BLaER1 (cell line): ENCODE measurements at regions not wholly inside any gene's neighbourhood (a gene's known extent, or its start where the extent isn't known, plus 50 kb on each side); places are given as distances from the start of the nearest gene placed in this dataset.

Experiments
- H3K27ac ChIP-seq: shearing (Covaris generic); formaldehyde crosslinking; 2 replicates; pipeline ENCODE4 v1.8.1; 2022
- H3K27me3 ChIP-seq: shearing (Covaris generic); formaldehyde crosslinking; 2 replicates; pipeline ENCODE4 v1.8.1; 2022
- H3K36me3 ChIP-seq: shearing (Covaris generic); formaldehyde crosslinking; 2 replicates; pipeline ENCODE4 v1.8.1; 2022
- H3K4me1 ChIP-seq: shearing (Covaris generic); formaldehyde crosslinking; 2 replicates; pipeline ENCODE4 v1.8.1; 2022
- H3K4me2 ChIP-seq: shearing (Covaris generic); formaldehyde crosslinking; 2 replicates; pipeline ENCODE4 v1.8.1; 2022
- H3K4me3 ChIP-seq: shearing (Covaris generic); formaldehyde crosslinking; 2 replicates; pipeline ENCODE4 v1.8.1; 2022
- H3K9ac ChIP-seq: shearing (Covaris generic); formaldehyde crosslinking; 2 replicates; pipeline ENCODE4 v1.8.1; 2022
- H3K9me3 ChIP-seq: shearing (Covaris generic); formaldehyde crosslinking; 2 replicates; pipeline ENCODE4 v1.8.1; 2022
- H4K20me1 ChIP-seq: shearing (Covaris generic); formaldehyde crosslinking; 2 replicates; pipeline ENCODE4 v1.8.1; 2022
- Cebpa-rat ChIP-seq: shearing (Covaris generic); IDR thresholded peaks from 2 replicates; pipeline ENCODE4 v1.8.1; 2022

DNA sequence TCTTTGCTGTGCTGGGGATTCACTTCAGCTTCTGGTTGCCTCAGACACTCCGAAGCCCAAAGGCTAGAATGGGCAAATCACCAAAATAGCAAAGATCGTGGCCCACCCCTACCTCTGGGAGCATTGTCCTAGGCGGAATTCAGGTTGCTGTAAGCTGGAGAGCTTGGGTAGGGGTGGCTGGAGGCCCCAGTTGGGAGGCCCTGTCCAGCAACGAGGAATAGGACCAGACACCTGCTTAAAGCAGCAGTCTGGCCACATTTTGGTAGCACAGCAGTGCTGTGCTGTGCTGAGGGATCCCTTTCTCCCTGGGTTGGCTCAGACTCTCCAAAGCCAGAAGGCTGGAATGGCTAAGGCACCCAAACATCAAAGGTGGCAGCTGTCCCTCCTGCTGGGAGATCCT is 99.3 kb downstream of the CLDN1 start:
- Histone ChIP-seq H3K9me3 (peaks cover 10% of the 10 kb centered on the region; the same call in 1 of the 2 replicates), H4K20me1 (no peaks in the 10 kb centered on the region)
- no peak for TF ChIP-seq Cebpa-rat

DNA sequence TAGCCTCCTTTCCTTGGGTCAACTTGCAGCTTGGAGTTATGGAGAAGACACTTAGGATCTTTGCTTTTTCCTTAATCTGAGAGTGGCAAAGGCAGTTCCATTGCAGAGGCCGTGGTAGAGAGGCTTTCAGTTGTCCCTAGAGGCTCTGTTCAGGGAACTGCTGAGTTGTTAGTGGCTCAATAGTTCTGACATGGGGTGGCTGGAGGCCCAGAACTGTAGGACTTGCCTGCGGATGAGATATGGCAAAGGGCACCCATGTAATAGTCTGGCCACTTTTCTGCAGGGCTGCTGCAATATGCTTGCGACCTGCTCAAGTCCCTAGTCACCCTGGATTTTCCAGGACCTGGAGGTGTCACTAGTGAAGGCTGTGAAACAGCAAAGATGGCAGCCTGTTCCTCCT is 99.9 kb downstream of the CLDN1 start:
- Histone ChIP-seq H3K9me3 (peaks cover 10% of the 10 kb centered on the region; the same call in 1 of the 2 replicates), H3K27ac (no peak overlapping the region), H3K27me3 (no peaks in the 10 kb centered on the region), H3K4me1 (no peaks in the 10 kb centered on the region), H3K9ac (no peak overlapping the region), H4K20me1 (no peaks in the 10 kb centered on the region), H3K4me3 (no peak overlapping the region), H3K4me2 (no peak overlapping the region), H3K36me3 (no peaks in the 10 kb centered on the region)
- TF ChIP-seq Cebpa-rat: no peak

More for the DNA sequence above, 99.3 kb downstream of the CLDN1 start:
- H3K36me3 ChIP-seq: no peaks in the 10 kb centered on the region
- no peak overlapping the region for H3K4me3 ChIP-seq
- H3K4me2 ChIP-seq: no peak overlapping the region
- no peak overlapping the region for H3K9ac ChIP-seq
- H3K27me3 ChIP-seq: no peaks in the 10 kb centered on the region
- no peaks in the 10 kb centered on the region for H3K4me1 ChIP-seq
- no peak overlapping the region for H3K27ac ChIP-seq

DNA sequence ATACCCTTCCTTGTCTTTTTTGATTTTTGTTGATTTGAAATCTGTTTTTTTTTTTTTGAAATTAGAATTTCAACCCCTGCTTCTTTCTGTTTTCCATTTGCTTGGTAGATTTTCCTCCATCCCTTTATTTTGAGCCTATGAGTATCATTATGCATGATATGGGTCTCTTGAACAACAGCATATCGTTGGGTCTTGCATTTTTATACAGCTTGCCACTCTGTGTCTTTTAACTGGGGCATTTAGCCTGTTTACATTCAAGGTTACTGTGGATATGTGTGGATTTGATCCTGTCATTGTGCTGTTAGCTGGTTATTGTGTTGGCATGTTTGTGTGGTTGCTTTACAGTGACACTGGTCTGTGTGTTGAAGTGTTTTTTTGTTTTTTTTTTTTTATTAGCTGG is 99.7 kb upstream of the P3H2 start:
- Histone ChIP-seq H3K9me3 (peaks cover 10% of the 10 kb centered on the region; the same call in 1 of the 2 replicates), H3K4me1 (no peaks in the 10 kb centered on the region), H3K4me3 (no peak overlapping the region), H3K9ac (no peak overlapping the region), H3K4me2 (no peak overlapping the region), H4K20me1 (no peaks in the 10 kb centered on the region), H3K27ac (no peak overlapping the region), H3K36me3 (no peaks in the 10 kb centered on the region), H3K27me3 (no peaks in the 10 kb centered on the region)
- no peak for TF ChIP-seq Cebpa-rat

DNA sequence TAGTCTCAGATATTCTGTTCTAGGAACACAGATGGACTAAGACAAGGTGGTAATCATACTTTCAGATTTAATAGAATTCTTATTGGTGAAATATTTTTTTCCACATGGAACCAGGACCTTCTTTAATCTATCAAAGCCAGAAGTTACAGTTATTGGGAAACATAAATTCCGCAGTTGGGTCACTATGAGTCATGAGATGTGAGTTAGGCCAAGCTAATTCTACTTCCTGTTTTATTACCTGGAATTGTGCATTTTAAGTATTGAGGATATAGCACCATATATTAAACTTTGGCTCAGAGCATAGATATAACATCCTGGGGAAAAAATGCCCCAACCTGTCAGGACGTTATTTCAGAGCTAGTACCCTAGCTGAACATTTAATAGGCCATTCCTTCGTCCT is 96.4 kb upstream of the P3H2 start:
- Histone ChIP-seq H3K9me3 (peaks cover 15% of the 10 kb centered on the region), H3K4me2 (no peak overlapping the region), H3K27ac (no peak overlapping the region), H4K20me1 (no peaks in the 10 kb centered on the region), H3K36me3 (no peaks in the 10 kb centered on the region), H3K4me3 (no peak overlapping the region), H3K4me1 (no peaks in the 10 kb centered on the region), H3K27me3 (no peaks in the 10 kb centered on the region), H3K9ac (no peak overlapping the region)
- no peak for TF ChIP-seq Cebpa-rat

DNA sequence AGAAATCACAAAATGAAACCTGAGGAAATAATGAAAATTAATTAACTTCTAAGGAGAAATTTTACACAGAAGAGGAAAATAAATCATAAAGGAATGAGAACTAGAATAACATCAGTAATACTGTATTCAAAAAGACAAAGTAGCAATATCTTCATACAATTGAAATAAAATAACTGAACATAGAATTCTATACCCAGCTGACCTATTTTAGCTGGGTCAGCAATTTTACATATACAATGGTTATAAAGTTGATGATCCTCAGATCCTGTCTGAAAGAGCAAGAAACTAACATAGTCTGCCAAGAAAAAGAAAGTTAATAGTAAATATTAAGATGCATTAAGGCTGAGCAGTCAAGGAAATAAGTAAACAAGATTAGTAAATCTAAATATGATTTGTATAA is 93.0 kb upstream of the P3H2 start:
- no peak overlapping the region for H3K4me2 ChIP-seq
- no peaks in the 10 kb centered on the region for H3K36me3 ChIP-seq
- no peak overlapping the region for H3K4me3 ChIP-seq
- H3K9ac ChIP-seq: no peak overlapping the region
- H4K20me1 ChIP-seq: no peaks in the 10 kb centered on the region
- peaks cover 5% of the 10 kb centered on the region; the same call in 1 of the 2 replicates for H3K9me3 ChIP-seq
- H3K27ac ChIP-seq: no peak overlapping the region
- H3K27me3 ChIP-seq: no peaks in the 10 kb centered on the region
- TF ChIP-seq Cebpa-rat: no peak
- no peaks in the 10 kb centered on the region for H3K4me1 ChIP-seq

DNA sequence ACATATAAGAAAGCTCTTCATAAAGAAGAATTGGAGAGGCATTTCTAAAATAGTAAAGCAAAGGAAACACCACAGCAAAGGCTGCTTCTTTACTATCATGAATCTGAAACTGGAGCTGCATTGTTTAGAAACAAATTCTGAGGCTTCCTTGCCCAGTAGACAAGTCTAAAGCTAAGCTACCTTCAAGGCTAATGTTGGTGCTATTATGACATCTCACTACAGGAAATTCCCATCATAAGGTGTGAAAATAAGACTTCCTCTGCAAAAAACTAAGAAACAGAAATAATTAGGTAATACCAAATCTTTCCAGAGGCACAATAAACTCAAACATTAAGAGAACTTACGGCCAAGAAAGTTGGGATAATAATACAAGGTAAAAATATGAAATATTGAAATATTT is 89.9 kb upstream of the P3H2 start:
- H3K27ac ChIP-seq: no peak overlapping the region
- H3K4me1 ChIP-seq: no peaks in the 10 kb centered on the region
- no peak overlapping the region for H3K4me2 ChIP-seq
- no peaks in the 10 kb centered on the region for H3K27me3 ChIP-seq
- H3K36me3 ChIP-seq: no peaks in the 10 kb centered on the region
- no peak overlapping the region for H3K9ac ChIP-seq
- no peak overlapping the region for H3K4me3 ChIP-seq
- H3K9me3 ChIP-seq: peaks cover 5% of the 10 kb centered on the region; the same call in 1 of the 2 replicates
- no peak for TF ChIP-seq Cebpa-rat
- no peaks in the 10 kb centered on the region for H4K20me1 ChIP-seq

DNA sequence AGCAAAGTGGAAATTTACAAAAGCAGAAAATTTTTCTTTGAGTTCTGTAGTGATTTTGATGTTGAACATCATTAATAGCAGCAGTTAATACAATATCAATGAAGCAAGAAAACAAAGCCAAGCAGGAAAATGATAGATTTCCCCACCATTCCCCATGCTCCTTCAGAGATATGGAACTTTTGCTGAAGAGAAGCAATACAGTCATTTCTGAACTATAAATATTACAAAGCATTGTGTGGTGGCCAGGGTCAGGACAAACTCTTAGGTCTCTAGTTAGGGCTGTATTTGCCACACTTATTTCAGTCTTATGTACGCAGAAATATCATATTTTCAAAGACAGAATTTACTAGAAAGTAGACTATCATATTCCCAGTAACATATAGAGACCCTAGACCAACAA is 88.8 kb upstream of the P3H2 start:
- no peak overlapping the region for H3K9ac ChIP-seq
- peaks cover 5% of the 10 kb centered on the region; the same call in 1 of the 2 replicates for H3K9me3 ChIP-seq
- no peak for TF ChIP-seq Cebpa-rat
- no peaks in the 10 kb centered on the region for H3K4me1 ChIP-seq
- H3K27me3 ChIP-seq: no peaks in the 10 kb centered on the region
- no peaks in the 10 kb centered on the region for H3K36me3 ChIP-seq
- H3K4me2 ChIP-seq: no peak overlapping the region
- H3K27ac ChIP-seq: no peak overlapping the region
- no peak overlapping the region for H3K4me3 ChIP-seq
- H4K20me1 ChIP-seq: no peaks in the 10 kb centered on the region

DNA sequence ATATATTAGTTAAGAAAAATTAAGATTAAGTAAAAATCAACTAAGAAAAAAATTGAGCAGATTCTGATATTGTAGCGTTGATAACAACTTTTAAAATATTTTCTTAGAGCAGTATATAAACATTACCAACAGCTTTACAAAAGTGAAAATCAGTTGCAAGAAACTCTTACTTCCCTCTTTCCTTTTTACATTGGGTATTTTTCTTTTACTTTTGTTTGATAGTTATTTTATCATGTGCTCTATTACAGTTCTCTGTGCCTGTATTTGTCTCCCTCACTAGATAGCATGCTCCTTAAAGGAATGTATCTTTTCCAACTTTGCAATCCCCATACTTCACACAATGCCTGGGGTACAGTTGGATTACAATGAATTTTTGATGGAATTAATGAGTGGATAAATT is 87.5 kb upstream of the P3H2 start:
- H4K20me1 ChIP-seq: no peaks in the 10 kb centered on the region
- H3K9ac ChIP-seq: no peak overlapping the region
- H3K27me3 ChIP-seq: no peaks in the 10 kb centered on the region

DNA sequence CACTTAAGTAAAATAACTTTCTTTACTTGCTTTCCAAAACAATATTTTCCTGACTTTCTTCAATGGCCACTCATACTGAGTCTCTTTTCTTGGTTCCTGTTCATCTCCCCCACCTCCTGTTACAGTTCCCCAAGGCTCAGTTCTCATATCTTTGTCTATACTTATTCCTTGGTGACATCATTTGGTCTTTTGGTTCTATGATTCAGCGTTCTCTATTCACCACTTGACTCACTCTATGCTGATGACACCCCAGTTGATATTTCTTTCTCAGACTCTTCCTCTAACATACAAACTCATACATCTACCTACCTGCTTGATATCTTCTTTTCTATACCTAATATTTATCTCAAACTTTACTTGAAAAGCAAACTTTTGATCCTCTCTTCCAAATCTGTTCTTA is 85.0 kb upstream of the P3H2 start:
- Histone ChIP-seq H3K4me1 (no peaks in the 10 kb centered on the region), H4K20me1 (no peaks in the 10 kb centered on the region), H3K36me3 (no peaks in the 10 kb centered on the region), H3K4me3 (no peak overlapping the region), H3K27me3 (no peaks in the 10 kb centered on the region), H3K9ac (no peak overlapping the region), H3K9me3 (no peaks in the 10 kb centered on the region), H3K27ac (no peak overlapping the region), H3K4me2 (no peak overlapping the region)
- no peak for TF ChIP-seq Cebpa-rat

More for the DNA sequence above, 87.5 kb upstream of the P3H2 start:
- peaks cover 5% of the 10 kb centered on the region; the same call in 1 of the 2 replicates for H3K9me3 ChIP-seq
- no peaks in the 10 kb centered on the region for H3K4me1 ChIP-seq
- no peaks in the 10 kb centered on the region for H3K36me3 ChIP-seq
- H3K27ac ChIP-seq: no peak overlapping the region
- H3K4me3 ChIP-seq: no peak overlapping the region
- TF ChIP-seq Cebpa-rat: no peak
- no peak overlapping the region for H3K4me2 ChIP-seq

DNA sequence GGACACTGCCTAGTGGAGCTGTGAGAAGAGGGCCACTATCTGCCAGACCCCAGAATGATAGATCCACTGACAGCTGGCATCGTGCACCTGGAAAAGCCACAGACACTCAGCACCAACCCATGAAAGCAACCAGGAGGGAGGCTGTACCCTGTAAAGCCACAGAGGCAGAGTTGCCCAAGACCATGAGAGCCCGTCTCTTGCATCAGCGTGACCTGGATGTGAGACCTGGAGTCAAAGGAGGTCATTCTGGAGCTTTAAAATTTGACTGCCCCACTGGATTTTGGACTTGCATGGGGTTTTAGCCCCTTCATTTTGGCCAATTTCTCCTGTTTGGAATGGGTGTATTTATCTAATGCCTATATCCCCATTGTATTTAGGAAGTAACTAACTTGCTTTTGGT is 83.5 kb upstream of the P3H2 start:
- TF ChIP-seq Cebpa-rat: no peak
- H3K27ac ChIP-seq: no peak overlapping the region
- H3K9ac ChIP-seq: no peak overlapping the region
- H3K4me2 ChIP-seq: no peak overlapping the region
- no peak overlapping the region for H3K4me3 ChIP-seq
- H4K20me1 ChIP-seq: no peaks in the 10 kb centered on the region
- no peaks in the 10 kb centered on the region for H3K27me3 ChIP-seq
- H3K36me3 ChIP-seq: no peaks in the 10 kb centered on the region
- no peaks in the 10 kb centered on the region for H3K4me1 ChIP-seq
- no peaks in the 10 kb centered on the region for H3K9me3 ChIP-seq

DNA sequence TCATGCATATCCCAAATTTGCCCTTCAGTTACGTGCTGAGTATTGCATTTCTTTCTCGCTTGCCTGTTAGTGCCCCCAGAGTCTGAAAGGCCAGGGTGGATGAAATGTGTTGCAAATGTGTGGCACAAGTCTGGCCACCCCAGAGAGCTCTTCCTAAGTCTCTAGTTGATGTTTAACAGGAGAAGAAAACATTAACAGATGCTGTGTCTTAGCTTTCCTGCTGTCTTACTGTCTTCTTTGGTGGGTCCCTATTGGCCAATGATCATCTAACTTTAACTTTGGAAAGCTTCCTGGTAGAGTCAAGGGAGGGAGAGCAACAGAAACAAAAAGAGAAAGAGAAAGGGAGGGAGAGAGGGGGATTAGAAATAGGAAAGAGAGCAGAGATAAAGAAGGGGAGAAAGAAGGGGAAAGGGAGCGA is 76.7 kb upstream of the P3H2 start:
- H3K4me1 ChIP-seq: no peaks in the 10 kb centered on the region

More for the DNA sequence above, 76.7 kb upstream of the P3H2 start:
- no peaks in the 10 kb centered on the region for H3K9me3 ChIP-seq
- H3K4me2 ChIP-seq: no peak overlapping the region
- no peaks in the 10 kb centered on the region for H3K27me3 ChIP-seq
- no peak overlapping the region for H3K27ac ChIP-seq
- H3K36me3 ChIP-seq: no peaks in the 10 kb centered on the region
- no peaks in the 10 kb centered on the region for H4K20me1 ChIP-seq
- H3K4me3 ChIP-seq: no peak overlapping the region
- no peak overlapping the region for H3K9ac ChIP-seq
- TF ChIP-seq Cebpa-rat: no peak
